ENCODE measurements at regions not wholly inside any gene's neighbourhood (a gene's known extent, or its start where the extent isn't known, plus 50 kb on each side); places are given as distances from the start of the nearest gene placed in this dataset.

DNA sequence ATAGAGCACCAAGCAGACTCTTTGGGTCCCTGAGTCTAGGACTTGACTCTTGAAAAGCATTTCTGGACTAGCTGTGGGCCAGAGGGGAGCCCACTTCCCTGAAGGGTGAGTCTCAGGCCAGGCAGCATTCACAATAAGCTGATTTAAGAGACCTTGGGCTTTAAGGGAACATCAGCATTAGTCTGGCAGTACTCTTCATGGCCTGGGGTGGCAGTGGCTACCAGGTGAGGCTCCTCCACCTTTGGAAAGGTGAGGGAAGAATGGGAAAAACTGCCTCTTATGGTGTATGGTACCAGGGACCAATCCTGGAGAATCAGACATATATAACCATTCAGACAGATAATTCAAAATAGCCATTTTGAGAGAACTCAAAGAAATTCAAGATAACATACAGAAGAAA is 599.9 kb upstream of the POU3F3 start:
- no peaks in the 10 kb centered on the region for H3K9me3 ChIP-seq (replicated peaks; ENCODE audit: insufficient read depth, low read length)
- H3K4me1 ChIP-seq (ENCODE audit: low read length): no peaks in the 10 kb centered on the region
- no peak overlapping the region for H3K4me3 ChIP-seq (ENCODE audit: low read length)
- H3K9ac ChIP-seq (ENCODE audit: low read length): no peak overlapping the region
- no peaks in the 10 kb centered on the region for H3K79me2 ChIP-seq (ENCODE audit: low read length)
- no peak overlapping the region for H3K4me2 ChIP-seq (ENCODE audit: low read depth, low read length)
- H3F3A ChIP-seq (ENCODE audit: insufficient read depth, low read length): no peaks in the 10 kb centered on the region
- no peaks in the 10 kb centered on the region for H3K27me3 ChIP-seq (replicated peaks; ENCODE audit: insufficient read depth, low read length)
- no peak for TF ChIP-seq EZH2 (optimal IDR thresholded peaks at IDR 0.05; ENCODE audit: low read depth, low read length)
- TF ChIP-seq, protein P1, sequence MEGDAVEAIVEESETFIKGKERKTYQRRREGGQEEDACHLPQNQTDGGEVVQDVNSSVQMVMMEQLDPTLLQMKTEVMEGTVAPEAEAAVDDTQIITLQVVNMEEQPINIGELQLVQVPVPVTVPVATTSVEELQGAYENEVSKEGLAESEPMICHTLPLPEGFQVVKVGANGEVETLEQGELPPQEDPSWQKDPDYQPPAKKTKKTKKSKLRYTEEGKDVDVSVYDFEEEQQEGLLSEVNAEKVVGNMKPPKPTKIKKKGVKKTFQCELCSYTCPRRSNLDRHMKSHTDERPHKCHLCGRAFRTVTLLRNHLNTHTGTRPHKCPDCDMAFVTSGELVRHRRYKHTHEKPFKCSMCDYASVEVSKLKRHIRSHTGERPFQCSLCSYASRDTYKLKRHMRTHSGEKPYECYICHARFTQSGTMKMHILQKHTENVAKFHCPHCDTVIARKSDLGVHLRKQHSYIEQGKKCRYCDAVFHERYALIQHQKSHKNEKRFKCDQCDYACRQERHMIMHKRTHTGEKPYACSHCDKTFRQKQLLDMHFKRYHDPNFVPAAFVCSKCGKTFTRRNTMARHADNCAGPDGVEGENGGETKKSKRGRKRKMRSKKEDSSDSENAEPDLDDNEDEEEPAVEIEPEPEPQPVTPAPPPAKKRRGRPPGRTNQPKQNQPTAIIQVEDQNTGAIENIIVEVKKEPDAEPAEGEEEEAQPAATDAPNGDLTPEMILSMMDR (IDR thresholded peaks at IDR 0.05; ENCODE audit: low read length): 0 out of 2 replicates have a peak, but pooled peaks have one; percentile 4
- no peak for TF ChIP-seq EZH2phosphoT487 (IDR thresholded peaks at IDR 0.05; ENCODE audit: low read length)
- H3K27ac ChIP-seq (ENCODE audit: low read length): no peak overlapping the region
- no peaks in the 10 kb centered on the region for H4K20me1 ChIP-seq (ENCODE audit: insufficient read depth, low read length)
- DNase-seq: no peak
- no peak overlapping the region for H2AFZ ChIP-seq (ENCODE audit: low read length)
- no peaks in the 10 kb centered on the region for H3K9me2 ChIP-seq (replicated peaks; ENCODE audit: insufficient read depth, low read length)
- no peaks in the 10 kb centered on the region for H3K36me3 ChIP-seq (replicated peaks; ENCODE audit: insufficient read depth, low read length)

DNA sequence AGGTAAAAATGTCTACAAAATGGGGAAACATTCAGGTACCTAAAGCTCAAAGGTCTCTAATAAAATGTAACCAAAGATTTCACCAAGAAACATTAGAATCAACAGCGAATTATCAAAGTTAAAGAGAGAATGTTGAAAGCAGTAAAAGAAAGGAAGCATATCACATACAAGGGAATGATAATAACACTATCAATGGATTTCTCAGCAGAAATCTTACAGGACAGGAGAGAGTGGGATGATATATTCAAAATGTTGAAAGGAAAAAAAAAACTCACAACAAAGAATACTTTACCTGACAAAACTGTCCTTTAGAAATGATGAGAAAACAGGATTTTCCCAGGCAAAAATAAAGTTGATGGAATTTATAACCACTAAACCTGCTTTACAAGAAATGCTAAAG is 591.2 kb upstream of the POU3F3 start:
- no peaks in the 10 kb centered on the region for H3F3A ChIP-seq (ENCODE audit: insufficient read depth, low read length)
- H3K9me3 ChIP-seq (replicated peaks; ENCODE audit: insufficient read depth, low read length): no peaks in the 10 kb centered on the region
- TF ChIP-seq, protein P1 (IDR thresholded peaks at IDR 0.05; ENCODE audit: low read length): no peak
- no peak for TF ChIP-seq EZH2phosphoT487 (IDR thresholded peaks at IDR 0.05; ENCODE audit: low read length)
- no peak for TF ChIP-seq EZH2 (optimal IDR thresholded peaks at IDR 0.05; ENCODE audit: low read depth, low read length)
- H3K36me3 ChIP-seq (replicated peaks; ENCODE audit: insufficient read depth, low read length): no peaks in the 10 kb centered on the region
- no peaks in the 10 kb centered on the region for H3K27me3 ChIP-seq (replicated peaks; ENCODE audit: insufficient read depth, low read length)
- H2AFZ ChIP-seq (ENCODE audit: low read length): no peak overlapping the region
- H4K20me1 ChIP-seq (ENCODE audit: insufficient read depth, low read length): no peaks in the 10 kb centered on the region
- no peak overlapping the region for H3K27ac ChIP-seq (ENCODE audit: low read length)
- no peaks in the 10 kb centered on the region for H3K79me2 ChIP-seq (ENCODE audit: low read length)
- no peaks in the 10 kb centered on the region for H3K9me2 ChIP-seq (replicated peaks; ENCODE audit: insufficient read depth, low read length)
- H3K4me1 ChIP-seq (ENCODE audit: low read length): no peaks in the 10 kb centered on the region
- H3K4me2 ChIP-seq (ENCODE audit: low read depth, low read length): no peak overlapping the region
- no peak for DNase-seq
- no peak overlapping the region for H3K9ac ChIP-seq (ENCODE audit: low read length)
- no peak overlapping the region for H3K4me3 ChIP-seq (ENCODE audit: low read length)

DNA sequence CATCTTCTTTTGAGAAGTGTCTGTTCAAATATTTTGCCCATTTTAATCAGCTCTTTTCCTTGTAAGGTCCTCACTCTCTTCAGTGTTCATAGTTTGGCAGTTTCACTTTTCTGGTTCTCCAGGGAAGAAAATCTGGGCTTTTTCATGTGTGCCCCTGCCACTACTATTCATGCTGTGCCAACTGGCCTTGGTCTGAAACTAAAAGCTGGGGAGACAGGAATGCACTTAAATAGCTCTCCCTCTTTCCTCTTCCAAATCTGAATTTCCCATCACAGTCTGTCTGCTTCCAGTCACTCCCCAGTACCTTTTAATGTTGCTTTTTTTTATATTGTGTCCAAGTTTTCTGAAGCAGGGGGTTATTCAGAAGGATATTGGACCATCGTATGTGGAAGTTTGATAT is 574.3 kb upstream of the POU3F3 start:
- no peak for TF ChIP-seq EZH2 (optimal IDR thresholded peaks at IDR 0.05; ENCODE audit: low read depth, low read length)
- TF ChIP-seq, protein P1 (IDR thresholded peaks at IDR 0.05; ENCODE audit: low read length): no peak
- no peak for TF ChIP-seq EZH2phosphoT487 (IDR thresholded peaks at IDR 0.05; ENCODE audit: low read length)
- H2AFZ ChIP-seq (ENCODE audit: low read length): no peak overlapping the region
- DNase-seq: no peak

More for the DNA sequence above, 574.3 kb upstream of the POU3F3 start:
- Histone ChIP-seq H3K4me1 (ENCODE audit: low read length) (no peaks in the 10 kb centered on the region), H3K9ac (ENCODE audit: low read length) (no peak overlapping the region), H3K27ac (ENCODE audit: low read length) (no peak overlapping the region), H4K20me1 (ENCODE audit: insufficient read depth, low read length) (no peaks in the 10 kb centered on the region), H3K79me2 (ENCODE audit: low read length) (no peaks in the 10 kb centered on the region), H3K9me2 (replicated peaks; ENCODE audit: insufficient read depth, low read length) (no peaks in the 10 kb centered on the region), H3K4me2 (ENCODE audit: low read depth, low read length) (no peak overlapping the region), H3K27me3 (replicated peaks; ENCODE audit: insufficient read depth, low read length) (no peaks in the 10 kb centered on the region), H3K4me3 (ENCODE audit: low read length) (no peak overlapping the region), H3F3A (ENCODE audit: insufficient read depth, low read length) (no peaks in the 10 kb centered on the region), H3K9me3 (replicated peaks; ENCODE audit: insufficient read depth, low read length) (no peaks in the 10 kb centered on the region), H3K36me3 (replicated peaks; ENCODE audit: insufficient read depth, low read length) (no peaks in the 10 kb centered on the region)

Data from MM.1S (cell line).